ENCODE measurements at regions not wholly inside any gene's neighbourhood (a gene's known extent, or its start where the extent isn't known, plus 50 kb on each side); places are given as distances from the start of the nearest gene placed in this dataset.
A peak's percentile ranks its signal among the peaks of the same experiment; 100 is the strongest.

GRCh38 chr9:27722866-27723265, 149.6 kb upstream of the C9orf72 start:
- BruUV-seq (replicated peaks), result no TSS peak
- no peak for DNase-seq
- intact Hi-C loops (cut with micrococcal nuclease; ENCODE audit: unreplicated experiment), result no loop called here
- Mint-ChIP-seq H3K9me3 (ENCODE audit: unreplicated experiment) (no peaks in the 10 kb centered on the region), H3K4me1 (ENCODE audit: low read depth, unreplicated experiment) (no peaks in the 10 kb centered on the region), H3K4me3 (ENCODE audit: unreplicated experiment) (no peak overlapping the region), H3K27me3 (ENCODE audit: insufficient read depth, unreplicated experiment) (peaks cover 3% of the 10 kb centered on the region), H3K27ac (ENCODE audit: unreplicated experiment) (no peak overlapping the region), H3K36me3 (ENCODE audit: insufficient read depth, unreplicated experiment) (no peaks in the 10 kb centered on the region)
- Histone ChIP-seq H3K4me1 (no peaks in the 10 kb centered on the region), H3K9me3 (no peaks in the 10 kb centered on the region), H3K4me3 (ENCODE audit: low read depth, low read length) (no peak overlapping the region), H3K27me3 (replicated peaks; ENCODE audit: control insufficient read depth, insufficient read depth, low read length) (no peaks in the 10 kb centered on the region), H3K36me3 (ENCODE audit: control insufficient read depth, insufficient read depth, low read length) (no peaks in the 10 kb centered on the region)
- CTCF ChIA-PET, result no interaction called here
- TF ChIP-seq, protein P1, sequence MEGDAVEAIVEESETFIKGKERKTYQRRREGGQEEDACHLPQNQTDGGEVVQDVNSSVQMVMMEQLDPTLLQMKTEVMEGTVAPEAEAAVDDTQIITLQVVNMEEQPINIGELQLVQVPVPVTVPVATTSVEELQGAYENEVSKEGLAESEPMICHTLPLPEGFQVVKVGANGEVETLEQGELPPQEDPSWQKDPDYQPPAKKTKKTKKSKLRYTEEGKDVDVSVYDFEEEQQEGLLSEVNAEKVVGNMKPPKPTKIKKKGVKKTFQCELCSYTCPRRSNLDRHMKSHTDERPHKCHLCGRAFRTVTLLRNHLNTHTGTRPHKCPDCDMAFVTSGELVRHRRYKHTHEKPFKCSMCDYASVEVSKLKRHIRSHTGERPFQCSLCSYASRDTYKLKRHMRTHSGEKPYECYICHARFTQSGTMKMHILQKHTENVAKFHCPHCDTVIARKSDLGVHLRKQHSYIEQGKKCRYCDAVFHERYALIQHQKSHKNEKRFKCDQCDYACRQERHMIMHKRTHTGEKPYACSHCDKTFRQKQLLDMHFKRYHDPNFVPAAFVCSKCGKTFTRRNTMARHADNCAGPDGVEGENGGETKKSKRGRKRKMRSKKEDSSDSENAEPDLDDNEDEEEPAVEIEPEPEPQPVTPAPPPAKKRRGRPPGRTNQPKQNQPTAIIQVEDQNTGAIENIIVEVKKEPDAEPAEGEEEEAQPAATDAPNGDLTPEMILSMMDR (IDR thresholded peaks at IDR 0.05; ENCODE audit: insufficient read depth in 1 of 2, low read depth in 1 of 2, low read length in 1 of 2, severe bottlenecking in 1 of 2, unreplicated experiment in 1 of 2), result no peak
- POLR2A ChIA-PET, result no interaction called here

- Histone ChIP-seq H3K9me3 (no peaks in the 10 kb centered on the region), H3K4me3 (ENCODE audit: low read depth, low read length) (no peak overlapping the region), H3K27me3 (replicated peaks; ENCODE audit: control insufficient read depth, insufficient read depth, low read length) (no peaks in the 10 kb centered on the region), H3K36me3 (ENCODE audit: control insufficient read depth, insufficient read depth, low read length) (no peaks in the 10 kb centered on the region), H3K4me1 (no peaks in the 10 kb centered on the region)
- Mint-ChIP-seq H3K9me3 (ENCODE audit: unreplicated experiment) (no peaks in the 10 kb centered on the region), H3K27ac (ENCODE audit: unreplicated experiment) (no peak overlapping the region), H3K4me1 (ENCODE audit: low read depth, unreplicated experiment) (no peaks in the 10 kb centered on the region), H3K36me3 (ENCODE audit: insufficient read depth, unreplicated experiment) (no peaks in the 10 kb centered on the region), H3K27me3 (ENCODE audit: insufficient read depth, unreplicated experiment) (peaks cover 5% of the 10 kb centered on the region), H3K4me3 (ENCODE audit: unreplicated experiment) (no peak overlapping the region)
- DNase-seq, result peak; percentile 32 to 34
- no TSS peak for BruUV-seq (replicated peaks)
- TF ChIP-seq, protein P1 (IDR thresholded peaks at IDR 0.05; ENCODE audit: insufficient read depth in 1 of 2, low read depth in 1 of 2, low read length in 1 of 2, severe bottlenecking in 1 of 2, unreplicated experiment in 1 of 2), result peak in 1 of 2 experiments; percentile 32
- CTCF ChIA-PET, result no interaction called here
- intact Hi-C loops (cut with micrococcal nuclease; ENCODE audit: unreplicated experiment), result loop anchor here (1.0 to 5.0 kb wide), 2 partner anchors 347 to 641 kb away; no protein-coding TSS in a partner anchor
- POLR2A ChIA-PET, result no interaction called here
These were observed 153.2 kb upstream of the C9orf72 start for GRCh38 chr9:27726244-27727081.

GRCh38 chr9:27732494-27732893, 159.2 kb upstream of the C9orf72 start:
- ChIA-PET POLR2A (no interaction called here), CTCF (no interaction called here)
- BruUV-seq (replicated peaks), result no TSS peak
- no peaks in the 10 kb centered on the region for H3K4me1 Mint-ChIP-seq (ENCODE audit: low read depth, unreplicated experiment)
- no peaks in the 10 kb centered on the region for H3K9me3 ChIP-seq
- H3K36me3 Mint-ChIP-seq (ENCODE audit: insufficient read depth, unreplicated experiment), result no peaks in the 10 kb centered on the region
- H3K36me3 ChIP-seq (ENCODE audit: control insufficient read depth, insufficient read depth, low read length), result no peaks in the 10 kb centered on the region
- intact Hi-C loops (cut with micrococcal nuclease; ENCODE audit: unreplicated experiment), result no loop called here
- no peak overlapping the region for H3K27ac Mint-ChIP-seq (ENCODE audit: unreplicated experiment)
- H3K27me3 Mint-ChIP-seq (ENCODE audit: insufficient read depth, unreplicated experiment), result peaks cover 2% of the 10 kb centered on the region
- TF ChIP-seq, protein P1 (IDR thresholded peaks at IDR 0.05; ENCODE audit: insufficient read depth in 1 of 2, low read depth in 1 of 2, low read length in 1 of 2, severe bottlenecking in 1 of 2, unreplicated experiment in 1 of 2), result no peak
- H3K27me3 ChIP-seq (replicated peaks; ENCODE audit: control insufficient read depth, insufficient read depth, low read length), result no peaks in the 10 kb centered on the region
- H3K4me1 ChIP-seq, result no peaks in the 10 kb centered on the region
- H3K4me3 Mint-ChIP-seq (ENCODE audit: unreplicated experiment), result no peak overlapping the region
- no peak for DNase-seq
- no peaks in the 10 kb centered on the region for H3K9me3 Mint-ChIP-seq (ENCODE audit: unreplicated experiment)
- H3K4me3 ChIP-seq (ENCODE audit: low read depth, low read length), result no peak overlapping the region
